DMS 273 (cell line): ENCODE measurements at regions not wholly inside any gene's neighbourhood (a gene's known extent, or its start where the extent isn't known, plus 50 kb on each side); places are given as distances from the start of the nearest gene placed in this dataset.

Source experiments
- DNase-seq: peaks from one replicate; lab custom pipeline; 2025; ENCODE audit not compliant: unreplicated experiment; lab: John Stamatoyannopoulos, UW

- DNase-seq = no peak
Measured at GRCh38 chr16:50925758-50926357, 184.0 kb downstream of the CYLD start.

- DNase-seq = no peak
Measured at GRCh38 chr16:50924759-50925545, 183.1 kb downstream of the CYLD start.

GRCh38 chr16:50917950-50918703, 176.2 kb downstream of the CYLD start:
- peak; percentile 15 for DNase-seq

- no peak for DNase-seq
Measured at GRCh38 chr16:50916040-50916439, 174.2 kb downstream of the CYLD start.

- no peak for DNase-seq
Measured at GRCh38 chr16:50915120-50915519, 173.2 kb downstream of the CYLD start.

- no peak for DNase-seq
Measured at GRCh38 chr16:50910736-50911100, 168.8 kb downstream of the CYLD start.

- no peak for DNase-seq
Measured at GRCh38 chr16:50909831-50910735, 168.2 kb downstream of the CYLD start.

GRCh38 chr16:50908468-50908867, 166.6 kb downstream of the CYLD start:
- no peak for DNase-seq

- no peak for DNase-seq
Measured at GRCh38 chr16:50906454-50906853, 164.6 kb downstream of the CYLD start.

- DNase-seq = peak; percentile 28
Measured at GRCh38 chr16:50902457-50902856, 160.6 kb downstream of the CYLD start.

- DNase-seq = no peak
Measured at GRCh38 chr16:50901062-50901461, 159.2 kb downstream of the CYLD start.

GRCh38 chr16:50900391-50900942, 158.6 kb downstream of the CYLD start:
- DNase-seq = no peak

- DNase-seq = no peak
Measured at GRCh38 chr16:50899951-50900350, 158.1 kb downstream of the CYLD start.

- DNase-seq = no peak
Measured at GRCh38 chr16:50889746-50890145, 147.9 kb downstream of the CYLD start.

GRCh38 chr16:50889276-50889675, 147.4 kb downstream of the CYLD start:
- DNase-seq = no peak

GRCh38 chr16:50888486-50889261, 146.8 kb downstream of the CYLD start:
- DNase-seq = no peak

GRCh38 chr16:50887500-50888298, 145.8 kb downstream of the CYLD start:
- no peak for DNase-seq

GRCh38 chr16:50884066-50884860, 142.4 kb downstream of the CYLD start:
- no peak for DNase-seq
